Thyroid gland (tissue), 4 donors: ENCODE measurements at regions not wholly inside any gene's neighbourhood (a gene's known extent, or its start where the extent isn't known, plus 50 kb on each side); places are given as distances from the start of the nearest gene placed in this dataset.

Source experiments
- DNase-seq, 2 donors: peaks; one replicate each; pipeline ENCODE4 v3.0.0-alpha.2; 2019
- H3K27ac ChIP-seq, 3 donors: fragments of 200-600 bp; sonication (generic); 1 replicate in 2 of 3; 2 replicates in 1 of 3; pipeline ENCODE4 v1.5.1; 2016 to 2019; ENCODE audit warnings: mild to moderate bottlenecking in 1 of 3, moderate library complexity in 1 of 3
- H3K27me3 ChIP-seq: fragments of 200-600 bp; sonication (generic); one replicate; pipeline ENCODE4 v1.5.1; 2019
- H3K36me3 ChIP-seq, 2 donors: fragments of 200-600 bp; sonication (generic); one replicate each; pipeline ENCODE4 v1.5.1; 2016 to 2019
- H3K4me1 ChIP-seq, 2 donors: fragments of 200-600 bp; sonication (generic); one replicate each; pipeline ENCODE4 v1.5.1; 2017 to 2019
- H3K4me3 ChIP-seq, 3 donors: fragments of 200-600 bp; sonication (generic); replicated peaks in 1 of 3; 1 replicate in 2 of 3; 2 replicates in 1 of 3; pipeline ENCODE4 v1.5.1; 2016; ENCODE audit warnings: mild to moderate bottlenecking in 1 of 3
- H3K9me3 ChIP-seq: fragments of 200-600 bp; sonication (generic); one replicate; pipeline ENCODE4 v1.5.1; 2017
- POLR2A ChIP-seq, 2 donors: fragments of 450-650 bp; IDR thresholded peaks; one replicate each; pipeline ENCODE4 v1.6.1; 2017; ENCODE audit warnings: antibody characterized with exemption in 2 of 2, mild to moderate bottlenecking in 2 of 2, moderate library complexity in 1 of 2
- WGBS, 2 donors: methylation state at CpG; one replicate each; pipeline ENCODE4 v1.1.5; 2017; 5-methylcytosine and 5-hydroxymethylcytosine counted together
- intact Hi-C: fragments of 100-400 bp; cut with DNase I; formaldehyde crosslinking; loops from one replicate; pipeline ENCODE4 v1.15.1; 2023
- TF ChIP-seq, protein P1 (sequence below), 6 experiments: fragments of 200-600 bp in 3 of 6; fragments of 450-650 bp in 3 of 6; sonication (generic) in 3 of 6; IDR thresholded peaks; one replicate each; pipeline ENCODE4 v1.5.1; 2016 to 2019; ENCODE audit warnings: antibody characterized with exemption in 6 of 6, mild to moderate bottlenecking in 2 of 6, inconsistent platforms in 1 of 6, moderate library complexity in 1 of 6

DNA sequence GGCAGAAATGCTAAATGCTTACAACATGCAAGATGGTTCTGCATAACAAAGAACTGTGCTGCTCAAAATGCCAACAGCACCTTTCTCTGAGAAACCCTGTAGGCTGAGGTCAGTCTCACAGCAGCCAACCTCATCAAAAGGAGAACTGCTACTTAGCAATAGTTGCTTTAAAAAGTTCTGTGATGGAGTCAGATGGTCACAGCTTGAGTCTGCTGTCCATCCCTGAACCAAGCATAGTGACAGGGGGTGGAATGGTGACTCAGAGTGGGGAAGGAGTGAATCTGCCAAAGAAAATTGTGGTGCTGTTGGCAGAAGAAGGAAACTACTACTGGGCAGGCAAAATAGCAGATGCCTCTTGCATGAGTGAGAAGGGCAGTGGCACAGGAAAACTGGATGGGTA, 106.0 kb upstream of the FAM78B start:
- Histone ChIP-seq H3K9me3 (no peaks in the 10 kb centered on the region), H3K4me3 (no peak overlapping the region), H3K4me1 (no peaks in the 10 kb centered on the region), H3K36me3 (no peaks in the 10 kb centered on the region), H3K27ac (no peak overlapping the region), H3K27me3 (no peaks in the 10 kb centered on the region)
- TF ChIP-seq POLR2A (IDR thresholded peaks at IDR 0.05): no peak
- TF ChIP-seq, protein P1, sequence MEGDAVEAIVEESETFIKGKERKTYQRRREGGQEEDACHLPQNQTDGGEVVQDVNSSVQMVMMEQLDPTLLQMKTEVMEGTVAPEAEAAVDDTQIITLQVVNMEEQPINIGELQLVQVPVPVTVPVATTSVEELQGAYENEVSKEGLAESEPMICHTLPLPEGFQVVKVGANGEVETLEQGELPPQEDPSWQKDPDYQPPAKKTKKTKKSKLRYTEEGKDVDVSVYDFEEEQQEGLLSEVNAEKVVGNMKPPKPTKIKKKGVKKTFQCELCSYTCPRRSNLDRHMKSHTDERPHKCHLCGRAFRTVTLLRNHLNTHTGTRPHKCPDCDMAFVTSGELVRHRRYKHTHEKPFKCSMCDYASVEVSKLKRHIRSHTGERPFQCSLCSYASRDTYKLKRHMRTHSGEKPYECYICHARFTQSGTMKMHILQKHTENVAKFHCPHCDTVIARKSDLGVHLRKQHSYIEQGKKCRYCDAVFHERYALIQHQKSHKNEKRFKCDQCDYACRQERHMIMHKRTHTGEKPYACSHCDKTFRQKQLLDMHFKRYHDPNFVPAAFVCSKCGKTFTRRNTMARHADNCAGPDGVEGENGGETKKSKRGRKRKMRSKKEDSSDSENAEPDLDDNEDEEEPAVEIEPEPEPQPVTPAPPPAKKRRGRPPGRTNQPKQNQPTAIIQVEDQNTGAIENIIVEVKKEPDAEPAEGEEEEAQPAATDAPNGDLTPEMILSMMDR (IDR thresholded peaks at IDR 0.05): no peak
- intact Hi-C loops: no loop called here
- no peak for DNase-seq

DNA sequence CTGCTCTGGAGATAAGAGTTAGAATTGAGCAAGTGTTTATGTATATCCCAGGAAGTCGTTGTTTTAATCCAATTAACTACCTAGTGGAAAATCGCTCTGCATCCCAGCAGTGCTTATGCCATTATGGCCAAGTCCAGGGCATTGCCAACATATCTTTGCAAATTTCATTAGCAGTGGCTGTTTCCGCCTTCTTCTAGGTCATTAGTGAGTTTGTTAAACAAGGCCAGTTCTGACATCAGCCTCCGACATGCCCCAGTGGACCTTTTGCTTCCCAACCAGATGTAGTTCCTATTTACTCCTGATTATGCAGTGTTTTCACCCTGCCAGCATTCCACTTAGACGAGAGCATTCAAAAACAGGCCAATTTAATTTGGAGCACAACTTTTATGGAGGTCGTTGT, 106.8 kb upstream of the FAM78B start:
- no peaks in the 10 kb centered on the region for H3K9me3 ChIP-seq
- no peaks in the 10 kb centered on the region for H3K36me3 ChIP-seq
- H3K27me3 ChIP-seq: no peaks in the 10 kb centered on the region
- H3K27ac ChIP-seq: no peak overlapping the region
- WGBS, 2 donors: 51 to 61% methylated on average over 6 of the region's 6 CpGs
- H3K4me1 ChIP-seq: no peaks in the 10 kb centered on the region
- intact Hi-C loops: no loop called here
- TF ChIP-seq, protein P1 (IDR thresholded peaks at IDR 0.05): no peak
- H3K4me3 ChIP-seq: no peak overlapping the region
- DNase-seq: no peak

DNA sequence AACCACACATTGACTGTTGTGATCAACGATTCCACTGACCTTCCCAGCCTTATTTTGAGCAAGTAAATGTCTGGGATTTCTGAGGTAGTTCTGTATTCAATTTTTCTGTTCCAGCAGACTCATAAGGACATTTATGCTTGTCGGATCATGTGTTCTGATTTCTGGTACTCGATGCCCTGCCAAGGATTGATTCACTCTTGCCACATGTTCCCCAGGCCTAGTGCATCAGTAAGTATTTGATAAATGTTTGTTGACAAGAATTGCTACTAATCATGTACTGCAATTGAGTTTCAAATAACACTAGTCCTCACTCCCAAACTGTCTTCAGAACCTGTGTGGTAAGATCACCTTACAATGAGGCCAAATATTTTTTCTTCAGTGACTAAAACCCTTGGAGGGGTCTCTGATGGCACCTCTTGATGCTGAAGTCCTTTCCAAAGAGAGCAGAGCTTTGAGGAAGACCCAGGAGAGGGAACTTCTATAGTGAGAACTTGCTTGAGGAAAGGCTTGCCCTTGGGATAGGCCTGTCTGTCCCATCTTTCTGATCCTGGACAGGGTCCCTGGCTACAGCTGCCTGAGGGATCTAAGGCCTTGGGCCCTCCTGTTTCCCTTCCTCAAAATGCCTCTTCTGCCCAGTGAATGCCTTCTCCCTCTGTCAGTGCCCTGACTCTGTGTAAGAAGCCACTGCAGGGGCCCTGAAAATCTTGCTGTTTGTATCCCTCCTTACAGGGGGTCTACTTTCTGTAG, 115.8 kb upstream of the FAM78B start:
- no peaks in the 10 kb centered on the region for H3K36me3 ChIP-seq
- intact Hi-C loops: no loop called here
- no peak overlapping the region for H3K4me3 ChIP-seq
- no peak overlapping the region for H3K27ac ChIP-seq
- DNase-seq: no peak
- TF ChIP-seq, protein P1 (IDR thresholded peaks at IDR 0.05): no peak
- no peak for TF ChIP-seq POLR2A (IDR thresholded peaks at IDR 0.05)
- H3K27me3 ChIP-seq: no peaks in the 10 kb centered on the region
- 62 to 76% methylated on average over 3 of the region's 3 CpGs for WGBS, 2 donors
- H3K9me3 ChIP-seq: no peaks in the 10 kb centered on the region
- H3K4me1 ChIP-seq: no peaks in the 10 kb centered on the region

DNA sequence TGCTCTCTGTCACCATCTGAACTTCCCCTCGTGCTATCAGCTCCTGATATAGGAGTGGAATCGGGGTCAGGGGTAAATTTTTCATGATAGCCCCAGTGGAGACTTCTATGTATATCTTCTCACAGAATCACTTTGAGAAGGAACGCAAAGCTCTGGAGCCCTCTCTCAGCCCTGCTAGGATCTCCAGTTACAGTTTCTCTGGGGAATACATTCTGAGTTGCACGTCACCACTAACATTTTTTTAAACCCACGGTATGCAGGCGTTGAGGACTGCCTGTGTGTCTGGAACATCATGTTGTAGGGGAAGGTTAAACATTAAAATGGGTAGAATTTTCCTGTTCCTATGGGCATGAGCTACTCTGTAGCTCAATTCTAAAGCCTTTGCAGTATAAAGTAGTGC, 116.4 kb upstream of the FAM78B start:
- intact Hi-C loops: no loop called here
- no peaks in the 10 kb centered on the region for H3K27me3 ChIP-seq
- H3K4me1 ChIP-seq: no peaks in the 10 kb centered on the region
- no peak for TF ChIP-seq POLR2A (IDR thresholded peaks at IDR 0.05)
- TF ChIP-seq, protein P1 (IDR thresholded peaks at IDR 0.05): no peak
- WGBS, 2 donors: 36 to 50% methylated on average over 6 of the region's 6 CpGs
- H3K27ac ChIP-seq: no peak overlapping the region
- DNase-seq: no peak
- H3K9me3 ChIP-seq: no peaks in the 10 kb centered on the region
- no peak overlapping the region for H3K4me3 ChIP-seq
- no peaks in the 10 kb centered on the region for H3K36me3 ChIP-seq

DNA sequence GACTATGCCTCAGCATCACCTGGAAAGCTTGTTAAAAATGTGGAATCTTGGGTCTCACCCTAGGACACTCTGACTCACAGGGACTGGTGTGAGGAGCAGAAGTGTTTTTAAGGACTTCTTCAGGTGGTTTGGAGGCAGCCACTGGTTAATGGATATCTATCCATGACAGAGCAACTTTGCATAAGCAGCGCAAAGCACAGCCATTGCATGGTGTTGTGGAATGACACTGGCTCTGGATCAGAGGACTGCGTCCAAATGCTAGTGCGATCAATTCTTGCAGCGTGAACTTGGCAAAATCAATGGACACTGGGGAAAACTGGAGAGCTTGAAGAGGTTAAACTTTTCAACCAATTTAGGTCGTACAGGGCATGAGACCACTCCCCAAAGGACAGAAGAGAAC, 116.8 kb upstream of the FAM78B start:
- no peak overlapping the region for H3K4me3 ChIP-seq
- H3K36me3 ChIP-seq: no peaks in the 10 kb centered on the region
- no peak overlapping the region for H3K27ac ChIP-seq
- 79% methylated on average over 5 of the region's 5 CpGs for WGBS, 2 donors
- no peaks in the 10 kb centered on the region for H3K4me1 ChIP-seq
- no peak for DNase-seq
- TF ChIP-seq POLR2A (IDR thresholded peaks at IDR 0.05): no peak
- TF ChIP-seq, protein P1 (IDR thresholded peaks at IDR 0.05): no peak
- intact Hi-C loops: no loop called here
- H3K27me3 ChIP-seq: no peaks in the 10 kb centered on the region
- H3K9me3 ChIP-seq: no peaks in the 10 kb centered on the region
